ENCODE measurements at regions not wholly inside any gene's neighbourhood (a gene's known extent, or its start where the extent isn't known, plus 50 kb on each side); places are given as distances from the start of the nearest gene placed in this dataset.

DNA sequence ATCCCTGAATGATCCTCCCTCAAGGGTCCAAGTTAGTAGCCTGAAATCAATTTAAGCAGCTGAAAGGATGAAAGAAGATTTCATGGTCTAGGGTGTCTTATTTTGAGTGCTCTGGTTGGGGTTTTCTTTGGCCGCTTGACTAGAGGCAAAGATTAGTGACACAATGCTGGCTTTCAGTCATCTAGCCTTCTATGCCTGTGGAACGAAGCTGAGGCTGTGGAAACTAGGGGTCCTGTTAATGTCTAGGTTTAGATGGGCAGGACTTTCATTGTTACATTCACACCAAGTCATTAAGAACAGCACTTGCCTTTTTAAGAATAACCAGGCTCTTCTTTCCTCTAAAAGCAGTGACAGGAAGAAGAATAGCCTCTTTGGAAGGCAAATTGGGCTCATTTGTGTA is 253.8 kb upstream of the E2F7 start:
- DNase-seq (ENCODE audit: low read depth): no peak
- TF ChIP-seq, protein P1, sequence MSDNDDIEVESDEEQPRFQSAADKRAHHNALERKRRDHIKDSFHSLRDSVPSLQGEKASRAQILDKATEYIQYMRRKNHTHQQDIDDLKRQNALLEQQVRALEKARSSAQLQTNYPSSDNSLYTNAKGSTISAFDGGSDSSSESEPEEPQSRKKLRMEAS (IDR thresholded peaks at IDR 0.05; ENCODE audit: low read depth, low read length): no peak
- TF ChIP-seq POLR2A (IDR thresholded peaks at IDR 0.05; ENCODE audit: extremely low read depth, insufficient read length) (no peak), MYC (IDR thresholded peaks at IDR 0.05; ENCODE audit: low read depth, low read length) (no peak)
- TF ChIP-seq, protein P2, sequence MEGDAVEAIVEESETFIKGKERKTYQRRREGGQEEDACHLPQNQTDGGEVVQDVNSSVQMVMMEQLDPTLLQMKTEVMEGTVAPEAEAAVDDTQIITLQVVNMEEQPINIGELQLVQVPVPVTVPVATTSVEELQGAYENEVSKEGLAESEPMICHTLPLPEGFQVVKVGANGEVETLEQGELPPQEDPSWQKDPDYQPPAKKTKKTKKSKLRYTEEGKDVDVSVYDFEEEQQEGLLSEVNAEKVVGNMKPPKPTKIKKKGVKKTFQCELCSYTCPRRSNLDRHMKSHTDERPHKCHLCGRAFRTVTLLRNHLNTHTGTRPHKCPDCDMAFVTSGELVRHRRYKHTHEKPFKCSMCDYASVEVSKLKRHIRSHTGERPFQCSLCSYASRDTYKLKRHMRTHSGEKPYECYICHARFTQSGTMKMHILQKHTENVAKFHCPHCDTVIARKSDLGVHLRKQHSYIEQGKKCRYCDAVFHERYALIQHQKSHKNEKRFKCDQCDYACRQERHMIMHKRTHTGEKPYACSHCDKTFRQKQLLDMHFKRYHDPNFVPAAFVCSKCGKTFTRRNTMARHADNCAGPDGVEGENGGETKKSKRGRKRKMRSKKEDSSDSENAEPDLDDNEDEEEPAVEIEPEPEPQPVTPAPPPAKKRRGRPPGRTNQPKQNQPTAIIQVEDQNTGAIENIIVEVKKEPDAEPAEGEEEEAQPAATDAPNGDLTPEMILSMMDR (IDR thresholded peaks at IDR 0.05; ENCODE audit: low read depth, low read length): no peak
- no peak overlapping the region for H3K4me3 ChIP-seq (ENCODE audit: low read depth, low read length)

DNA sequence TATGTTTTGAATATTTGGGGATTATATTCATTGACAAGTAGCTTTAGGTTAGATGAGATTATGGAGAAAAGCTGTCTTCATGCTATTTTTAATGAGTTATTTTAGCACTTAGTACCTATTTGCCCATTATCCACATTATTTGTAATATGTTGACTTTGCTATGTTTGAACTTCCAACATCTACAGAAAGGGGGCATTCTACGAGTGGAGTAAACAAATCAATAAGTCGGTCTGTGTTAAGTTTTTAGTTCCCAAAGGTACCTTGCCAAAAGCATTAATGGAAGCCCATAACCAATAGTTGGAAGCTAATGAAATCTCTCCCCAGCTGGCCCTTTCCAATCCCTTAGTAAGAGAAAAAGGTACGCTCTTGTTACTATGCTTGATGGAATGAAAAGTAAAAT is 250.0 kb upstream of the E2F7 start:
- TF ChIP-seq, protein P2 (IDR thresholded peaks at IDR 0.05; ENCODE audit: low read depth, low read length): no peak
- TF ChIP-seq MYC (IDR thresholded peaks at IDR 0.05; ENCODE audit: low read depth, low read length) (no peak), POLR2A (IDR thresholded peaks at IDR 0.05; ENCODE audit: extremely low read depth, insufficient read length) (no peak)
- TF ChIP-seq, protein P1 (IDR thresholded peaks at IDR 0.05; ENCODE audit: low read depth, low read length): no peak

DNA sequence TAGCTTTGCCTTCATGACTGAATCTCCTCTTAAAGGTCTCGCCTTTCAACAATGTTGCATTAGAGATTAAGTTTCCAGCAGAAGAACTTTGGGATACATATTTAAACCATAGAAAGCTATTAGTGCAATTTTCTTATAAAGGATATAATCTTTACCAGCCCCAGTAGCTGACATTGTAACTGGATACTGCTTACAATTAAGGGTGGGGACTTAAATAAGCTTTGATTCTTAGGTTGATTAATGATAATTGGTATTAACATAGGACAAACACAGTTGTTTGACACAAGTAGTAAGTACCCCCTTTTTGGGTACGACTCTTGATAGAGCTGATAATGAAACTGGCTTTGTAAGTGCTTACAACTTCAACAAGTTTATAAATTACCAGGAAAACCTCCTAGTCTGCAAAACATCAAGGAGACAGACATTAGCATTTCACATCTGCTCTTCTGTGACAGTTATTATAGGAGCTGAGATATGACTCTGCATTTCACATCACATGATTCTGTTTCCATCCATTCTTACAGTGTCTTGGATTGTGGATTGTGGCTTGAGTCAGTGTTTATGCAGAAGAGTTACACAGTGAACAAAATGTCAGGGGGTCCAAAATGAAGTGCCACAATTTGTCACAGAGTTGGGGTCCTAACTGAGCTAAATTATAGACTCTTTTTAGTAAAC is 249.1 kb upstream of the E2F7 start:
- no peak for TF ChIP-seq MYC (IDR thresholded peaks at IDR 0.05; ENCODE audit: low read depth, low read length)
- no peak for TF ChIP-seq POLR2A (IDR thresholded peaks at IDR 0.05; ENCODE audit: extremely low read depth, insufficient read length)
- TF ChIP-seq, protein P1 (IDR thresholded peaks at IDR 0.05; ENCODE audit: low read depth, low read length): no peak
- TF ChIP-seq, protein P2 (IDR thresholded peaks at IDR 0.05; ENCODE audit: low read depth, low read length): no peak
- no peak overlapping the region for H3K4me3 ChIP-seq (ENCODE audit: low read depth, low read length)
- no peak for DNase-seq (ENCODE audit: low read depth)

More for the DNA sequence above, 250.0 kb upstream of the E2F7 start:
- DNase-seq (ENCODE audit: low read depth): no peak
- no peak overlapping the region for H3K4me3 ChIP-seq (ENCODE audit: low read depth, low read length)

DNA sequence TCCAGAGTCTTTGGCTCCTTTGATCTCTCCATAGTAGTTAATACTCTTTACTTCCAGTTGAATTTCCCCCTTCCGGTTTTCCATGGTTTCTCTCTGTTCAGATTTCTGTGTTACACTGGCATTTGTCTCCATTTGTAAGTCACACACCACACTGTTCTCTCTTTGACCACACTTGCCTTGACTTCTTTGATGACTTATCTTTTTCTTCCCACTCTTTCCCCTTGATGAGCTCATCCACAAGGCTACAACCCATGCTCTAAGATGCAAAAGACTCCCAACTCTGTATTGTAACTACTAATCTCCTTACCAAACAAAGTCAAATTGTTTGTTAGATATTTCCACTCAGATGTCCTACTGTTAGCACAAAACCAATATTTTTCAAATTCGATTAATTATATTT is 242.7 kb upstream of the E2F7 start:
- no peak overlapping the region for H3K4me3 ChIP-seq (ENCODE audit: low read depth, low read length)
- TF ChIP-seq, protein P2 (IDR thresholded peaks at IDR 0.05; ENCODE audit: low read depth, low read length): no peak
- TF ChIP-seq, protein P1 (IDR thresholded peaks at IDR 0.05; ENCODE audit: low read depth, low read length): no peak
- TF ChIP-seq MYC (IDR thresholded peaks at IDR 0.05; ENCODE audit: low read depth, low read length) (no peak), POLR2A (IDR thresholded peaks at IDR 0.05; ENCODE audit: extremely low read depth, insufficient read length) (no peak)
- DNase-seq (ENCODE audit: low read depth): no peak

DNA sequence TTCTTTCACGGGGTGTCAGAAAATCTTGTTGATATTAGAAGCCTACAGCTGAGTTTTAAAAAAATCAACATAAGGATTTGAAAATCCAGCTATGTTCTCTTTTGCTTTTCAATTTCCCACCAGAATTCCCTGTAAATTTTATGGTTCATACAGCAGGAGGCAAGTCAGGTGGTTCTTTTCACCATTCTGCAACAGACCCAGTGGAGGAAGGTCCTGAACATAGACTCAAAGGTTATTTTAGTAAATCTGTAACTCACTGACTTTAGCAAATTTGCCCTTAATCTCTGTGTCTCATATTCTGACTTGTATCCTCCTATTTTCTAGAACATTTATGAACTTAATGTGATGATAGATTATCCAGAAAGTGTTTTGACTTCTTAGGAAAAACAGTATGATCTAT is 235.4 kb upstream of the E2F7 start:
- DNase-seq (ENCODE audit: low read depth): no peak
- TF ChIP-seq, protein P2 (IDR thresholded peaks at IDR 0.05; ENCODE audit: low read depth, low read length): no peak
- TF ChIP-seq POLR2A (IDR thresholded peaks at IDR 0.05; ENCODE audit: extremely low read depth, insufficient read length) (no peak), MYC (IDR thresholded peaks at IDR 0.05; ENCODE audit: low read depth, low read length) (no peak)
- TF ChIP-seq, protein P1 (IDR thresholded peaks at IDR 0.05; ENCODE audit: low read depth, low read length): no peak
- no peak overlapping the region for H3K4me3 ChIP-seq (ENCODE audit: low read depth, low read length)
